OCI-LY1 (cell line): ENCODE measurements at regions not wholly inside any gene's neighbourhood (a gene's known extent, or its start where the extent isn't known, plus 50 kb on each side); places are given as distances from the start of the nearest gene placed in this dataset.

Source experiments
- CTCF ChIP-seq: fragments of 200-600 bp; sonication (generic), shearing (Covaris generic); IDR thresholded peaks from 2 replicates; pipeline ENCODE4 v1.5.1; 2017; ENCODE audit warnings: mild to moderate bottlenecking, antibody characterized with exemption, low read length, moderate library complexity, mixed read lengths
- EZH2 ChIP-seq: fragments of 200-600 bp; sonication (generic), shearing (Covaris generic); IDR thresholded peaks from 2 replicates; pipeline ENCODE4 v1.8.0; 2017; ENCODE audit warnings: borderline replicate concordance, mixed run types, mild to moderate bottlenecking, antibody characterized with exemption, low read length, moderate library complexity, mixed read lengths

GRCh38 chr18:71370095-71370494, 1081.2 kb downstream of the SOCS6 start:
- no peak for TF ChIP-seq CTCF
- no peak for TF ChIP-seq EZH2
